NCI-H748 treated with DMSO at 0.1 percent for 48 hours (cell line): ENCODE measurements at regions not wholly inside any gene's neighbourhood (a gene's known extent, or its start where the extent isn't known, plus 50 kb on each side); places are given as distances from the start of the nearest gene placed in this dataset.

ENCODE experiments used
- DNase-seq: peaks from one replicate; lab custom pipeline; 2025; lab: John Stamatoyannopoulos, UW

DNA sequence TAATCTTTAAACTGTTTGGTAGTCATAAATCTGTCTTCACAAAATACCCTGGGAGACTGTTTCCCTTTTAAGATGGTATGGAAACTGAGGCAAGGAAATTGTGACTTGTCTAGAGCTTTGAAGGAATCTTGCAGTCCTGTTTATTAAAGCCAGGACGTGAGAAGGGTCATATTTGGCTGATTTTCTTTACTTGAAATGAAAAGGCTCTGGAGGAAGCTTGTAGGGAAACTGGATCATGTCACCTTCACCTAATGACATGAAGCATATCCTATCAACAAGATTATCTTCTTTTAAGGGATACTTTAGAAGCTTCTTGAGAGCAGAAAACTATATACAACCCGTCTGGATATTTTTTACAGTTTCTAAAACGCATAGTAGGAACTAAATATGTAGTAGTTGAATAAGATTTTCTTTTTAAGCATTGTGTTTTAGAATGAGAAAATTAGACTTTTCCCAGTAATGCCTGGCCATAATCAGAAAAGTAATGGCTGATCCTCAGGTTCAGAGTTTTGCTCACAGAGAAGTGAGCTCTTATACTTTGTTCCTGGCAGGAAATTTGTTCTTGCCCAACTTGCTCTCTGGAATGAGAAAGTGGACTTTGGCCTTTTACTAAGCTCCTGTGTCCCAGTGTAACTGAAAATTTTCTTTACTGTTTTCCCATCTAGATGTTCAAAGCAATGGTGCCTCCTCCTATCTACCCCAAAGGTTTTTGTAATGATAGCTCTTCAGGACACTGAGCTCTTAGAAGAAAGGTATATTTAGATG, 136.8 kb upstream of the AFF2 start:
- DNase-seq: no peak

- DNase-seq: no peak
Measured at GRCh38 chrX:148365233-148365632, 135.2 kb upstream of the AFF2 start.

DNA sequence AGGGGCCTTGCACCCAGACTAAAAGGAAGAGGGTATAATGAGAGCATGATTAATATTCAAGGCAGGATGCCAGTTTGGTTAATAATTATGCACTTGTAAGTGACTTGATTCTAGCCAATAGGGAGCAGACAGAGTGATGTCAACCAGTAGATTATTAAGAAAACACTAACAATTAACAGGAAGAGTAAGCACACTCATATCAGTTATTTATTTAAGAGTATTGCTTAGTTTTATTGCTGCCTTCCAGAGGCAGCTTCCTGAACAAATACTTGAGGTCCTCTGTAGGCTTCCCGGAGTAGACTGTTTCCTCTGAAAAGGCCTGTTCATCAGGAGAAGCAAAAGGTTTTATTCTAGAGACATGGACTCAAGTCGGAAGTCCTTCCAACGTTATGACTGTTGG, 129.1 kb upstream of the AFF2 start:
- DNase-seq: no peak

DNA sequence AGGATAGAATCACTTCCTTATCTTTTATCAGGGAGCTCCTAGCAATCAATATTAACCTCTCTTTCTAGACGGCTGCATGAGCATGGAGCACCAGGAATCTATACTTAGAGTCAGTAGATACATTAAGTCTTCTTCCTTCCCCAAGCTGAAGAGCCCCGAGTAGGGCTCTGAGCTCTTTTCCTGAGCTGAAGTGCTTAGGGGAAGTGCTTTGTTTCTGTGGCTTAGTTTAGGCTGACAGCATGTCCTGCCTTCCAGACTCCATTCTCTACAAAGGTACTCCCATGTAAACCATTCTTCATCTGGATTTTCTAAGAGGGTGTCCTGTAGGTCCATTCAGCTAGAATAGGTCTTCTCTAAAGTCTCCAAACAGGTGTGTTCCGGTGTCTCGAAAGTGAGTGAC, 127.5 kb upstream of the AFF2 start:
- DNase-seq: no peak

- DNase-seq: no peak
Measured at GRCh38 chrX:148376342-148376741, 124.1 kb upstream of the AFF2 start.

GRCh38 chrX:148380107-148380506, 120.3 kb upstream of the AFF2 start:
- no peak for DNase-seq

GRCh38 chrX:148380650-148381561, 119.5 kb upstream of the AFF2 start:
- no peak for DNase-seq

GRCh38 chrX:148381603-148382002, 118.8 kb upstream of the AFF2 start:
- no peak for DNase-seq

DNA sequence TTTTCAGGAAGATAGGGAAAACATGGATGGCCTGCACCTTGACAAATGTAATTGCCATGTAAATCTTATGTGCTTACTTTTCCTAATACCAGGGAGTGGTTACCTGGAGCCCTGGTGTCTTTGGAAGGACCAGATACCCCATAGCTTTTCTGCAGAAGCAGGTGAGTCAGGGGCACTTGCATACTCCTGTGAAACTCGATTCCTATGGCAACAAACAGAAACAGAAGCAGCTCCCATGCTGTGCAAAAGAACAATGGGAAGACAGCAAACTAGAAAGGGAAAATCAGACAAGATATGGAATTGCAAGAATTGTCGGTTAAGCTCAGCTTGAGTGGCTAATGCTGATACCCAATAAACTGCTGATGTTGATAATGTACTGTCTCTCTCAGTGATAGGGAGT, 117.4 kb upstream of the AFF2 start:
- no peak for DNase-seq

- DNase-seq: no peak
Measured at GRCh38 chrX:148385471-148385870, 114.9 kb upstream of the AFF2 start.

DNA sequence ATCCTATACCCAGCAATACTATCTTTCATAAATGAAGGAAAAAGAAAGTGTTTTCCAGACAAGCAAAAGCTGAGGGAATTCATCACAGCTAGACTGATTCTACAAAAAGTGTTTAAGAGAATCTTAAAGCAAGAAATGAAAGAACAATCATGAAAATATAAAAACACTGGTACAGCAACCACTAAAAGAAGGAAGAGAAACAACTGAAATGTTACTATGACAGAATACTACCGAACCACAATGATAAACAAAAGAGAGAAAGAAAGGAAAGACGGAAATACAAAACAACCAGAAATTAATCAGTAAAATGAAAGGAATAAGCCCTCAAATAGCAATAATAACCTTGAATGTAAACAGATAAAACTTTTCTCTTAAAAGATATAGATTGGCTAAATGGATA, 110.8 kb upstream of the AFF2 start:
- DNase-seq: no peak

DNA sequence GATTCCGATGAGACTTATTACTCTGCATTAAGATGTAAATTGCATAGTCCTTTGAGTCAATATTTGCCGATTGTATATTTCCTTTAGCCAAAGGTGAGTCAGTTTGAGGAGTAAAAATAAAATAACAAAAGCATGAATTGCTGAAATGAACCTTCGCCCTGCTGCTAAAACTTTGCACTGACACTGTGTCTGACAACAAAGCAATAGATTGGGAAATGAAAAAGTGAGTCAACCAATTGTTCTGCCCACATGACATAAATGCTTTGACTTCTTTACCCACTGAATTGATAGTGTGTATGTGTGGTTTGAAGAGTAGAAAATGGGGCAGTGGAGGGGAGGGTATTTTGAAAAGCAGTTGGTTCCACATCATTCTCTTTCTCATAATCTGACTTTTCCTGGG, 88.4 kb upstream of the AFF2 start:
- no peak for DNase-seq

GRCh38 chrX:148416142-148416541, 84.3 kb upstream of the AFF2 start:
- no peak for DNase-seq

- no peak for DNase-seq
Measured at GRCh38 chrX:148416931-148417330, 83.5 kb upstream of the AFF2 start.

DNA sequence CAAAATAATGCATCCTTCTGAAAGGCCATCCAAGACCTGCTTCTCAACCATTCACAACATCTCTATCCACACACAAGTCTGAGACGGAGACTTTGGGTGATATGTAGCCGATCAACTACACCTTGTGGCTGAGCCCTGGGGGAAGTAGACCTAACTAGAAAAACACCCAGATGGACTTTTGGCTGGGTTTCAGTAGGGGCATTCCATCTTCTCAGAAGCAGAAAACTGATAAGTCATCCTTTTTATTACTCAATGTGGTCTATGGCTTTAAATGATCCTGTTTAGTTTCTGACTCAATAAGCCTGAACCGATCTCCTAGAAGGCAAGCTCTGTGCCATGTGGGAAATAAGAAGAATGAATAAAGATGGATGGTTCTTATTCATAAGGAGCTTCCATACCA, 82.5 kb upstream of the AFF2 start:
- DNase-seq: no peak

- no peak for DNase-seq
Measured at GRCh38 chrX:148422526-148422925, 77.9 kb upstream of the AFF2 start.

GRCh38 chrX:148424570-148424969, 75.8 kb upstream of the AFF2 start:
- DNase-seq: no peak

DNA sequence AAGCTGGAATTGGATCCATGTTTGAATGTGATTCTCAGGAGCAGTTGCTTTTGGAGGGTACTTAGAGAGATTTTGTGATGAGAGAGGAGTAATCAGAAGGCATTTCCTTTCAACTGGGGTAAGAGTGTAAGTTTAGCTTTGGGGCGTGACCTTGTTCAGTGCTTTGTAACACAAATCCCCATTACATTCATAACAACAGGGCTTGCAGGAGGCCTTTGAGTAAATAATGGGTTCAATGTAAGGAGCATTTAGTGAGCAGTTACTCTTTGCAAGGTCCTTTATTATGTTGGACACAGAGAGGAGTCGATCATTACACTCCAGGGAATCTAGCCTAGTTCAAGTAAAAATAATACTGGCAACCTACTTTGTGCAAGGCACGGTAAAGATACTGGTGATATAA, 74.0 kb upstream of the AFF2 start:
- DNase-seq: no peak

GRCh38 chrX:148441387-148441786, 59.0 kb upstream of the AFF2 start:
- no peak for DNase-seq

GRCh38 chrX:148443216-148443615, 57.2 kb upstream of the AFF2 start:
- DNase-seq: no peak

GRCh38 chrX:148448686-148449085, 51.7 kb upstream of the AFF2 start:
- no peak for DNase-seq
